ENCODE measurements at regions not wholly inside any gene's neighbourhood (a gene's known extent, or its start where the extent isn't known, plus 50 kb on each side); places are given as distances from the start of the nearest gene placed in this dataset.

- no peak for DNase-seq (ENCODE audit: low spot score)
These were observed 226.3 kb upstream of the ADGRL2 start for GRCh38 chr1:81574408-81574807.

DNA sequence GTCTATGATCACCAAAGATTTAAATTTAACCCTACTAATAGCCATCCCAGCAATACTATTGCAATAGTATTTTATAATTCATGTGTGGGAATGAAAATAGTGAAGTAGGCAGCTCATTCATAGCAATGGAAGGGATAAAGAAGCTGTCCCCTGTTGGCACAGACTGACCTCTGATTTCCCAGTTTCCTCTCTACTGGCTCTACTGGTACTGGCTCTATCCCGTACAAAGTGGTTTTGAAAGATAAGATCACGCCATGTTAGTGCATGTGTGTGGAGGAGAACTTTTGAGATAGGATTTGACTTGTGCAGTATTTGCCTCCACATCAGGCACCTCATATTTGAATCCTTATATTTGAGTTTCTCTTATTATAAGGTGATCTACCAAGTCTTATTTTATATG, 227.3 kb upstream of the ADGRL2 start:
- no peak for DNase-seq (ENCODE audit: low spot score)

GRCh38 chr1:81571946-81572345, 228.8 kb upstream of the ADGRL2 start:
- DNase-seq (ENCODE audit: low spot score), result no peak

- no peak for DNase-seq (ENCODE audit: low spot score)
These were observed 231.0 kb upstream of the ADGRL2 start for GRCh38 chr1:81569761-81570160.

DNA sequence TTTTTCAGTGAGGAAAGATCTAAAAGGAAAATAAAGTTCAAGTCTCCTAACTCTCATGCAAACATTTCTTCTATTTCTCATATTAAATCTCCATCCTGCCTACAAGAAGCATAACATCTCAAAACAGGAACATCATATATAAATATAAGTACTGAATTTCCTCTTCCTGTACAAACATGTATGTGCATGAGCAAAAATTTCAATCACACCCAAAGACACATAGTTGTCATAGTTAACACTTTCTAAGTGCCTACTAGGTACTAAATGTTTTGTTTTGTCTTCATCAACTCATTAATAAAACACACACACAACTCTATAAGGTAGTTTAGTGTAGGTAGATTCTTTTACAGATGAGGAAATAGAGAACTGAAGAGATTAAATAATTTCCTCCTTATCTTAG, 237.1 kb upstream of the ADGRL2 start:
- DNase-seq (ENCODE audit: low spot score), result no peak

GRCh38 chr1:81562934-81563333, 237.8 kb upstream of the ADGRL2 start:
- DNase-seq (ENCODE audit: low spot score), result no peak

- DNase-seq (ENCODE audit: low spot score), result no peak
These were observed 240.1 kb upstream of the ADGRL2 start for GRCh38 chr1:81560629-81561028.

- DNase-seq (ENCODE audit: low spot score), result peak; percentile 30
These were observed 240.9 kb upstream of the ADGRL2 start for GRCh38 chr1:81559662-81560350.

DNA sequence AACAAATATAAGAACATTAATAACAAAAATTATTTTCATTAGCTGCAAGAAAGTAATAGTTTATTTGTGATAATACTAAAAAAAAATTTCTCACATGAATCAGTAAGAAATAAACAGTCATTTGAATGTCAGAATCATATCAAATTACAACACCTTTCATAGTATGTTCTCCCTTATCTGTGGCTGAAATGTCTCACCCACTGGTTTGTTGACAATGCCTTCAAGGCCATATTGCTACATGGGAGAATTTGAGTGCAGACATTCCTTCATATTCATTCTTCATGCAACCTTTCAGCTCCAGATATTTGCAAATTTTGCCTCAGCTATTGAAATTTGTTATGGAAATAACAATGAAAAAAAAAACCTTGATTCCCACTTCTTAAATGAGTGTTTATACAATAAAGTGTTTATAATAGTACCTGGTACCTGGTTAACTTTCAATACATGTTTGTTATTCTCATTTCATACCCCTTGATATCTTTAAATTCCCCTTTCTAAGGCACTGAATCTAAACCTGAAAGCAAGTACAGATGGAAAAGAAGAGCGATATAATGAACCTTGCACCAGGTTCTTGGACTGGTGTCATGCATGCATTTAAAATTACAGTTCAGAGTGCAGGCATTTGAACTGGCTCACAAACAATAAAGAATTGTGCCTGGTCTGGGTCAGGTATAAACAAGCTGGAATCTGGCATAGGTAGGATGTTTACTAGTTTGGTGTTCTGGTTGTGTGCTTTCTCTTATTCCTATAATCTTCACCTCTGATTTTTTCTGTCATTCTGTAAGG, 242.2 kb upstream of the ADGRL2 start:
- DNase-seq (ENCODE audit: low spot score), result no peak

GRCh38 chr1:81556968-81557367, 243.8 kb upstream of the ADGRL2 start:
- no peak for DNase-seq (ENCODE audit: low spot score)

DNA sequence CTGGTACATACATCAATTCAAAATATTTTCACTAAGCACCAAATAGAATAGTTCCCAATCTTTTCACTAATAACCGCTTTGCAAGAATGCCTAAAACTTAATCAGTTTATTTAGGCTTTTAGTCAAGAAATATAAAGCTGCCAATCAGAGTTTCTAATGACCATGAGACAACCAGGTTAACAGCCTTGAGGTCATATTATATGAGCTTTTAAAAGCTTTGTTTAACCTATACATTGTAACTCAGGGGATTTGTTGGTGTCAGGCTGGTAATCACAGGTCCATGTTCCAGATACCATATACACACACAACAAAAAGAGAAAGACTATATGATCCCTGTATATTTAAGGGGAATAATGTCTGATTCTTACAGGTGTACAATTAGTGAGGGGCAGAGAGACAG, 246.2 kb upstream of the ADGRL2 start:
- no peak for DNase-seq (ENCODE audit: low spot score)

GRCh38 chr1:81554108-81554507, 246.6 kb upstream of the ADGRL2 start:
- no peak for DNase-seq (ENCODE audit: low spot score)

DNA sequence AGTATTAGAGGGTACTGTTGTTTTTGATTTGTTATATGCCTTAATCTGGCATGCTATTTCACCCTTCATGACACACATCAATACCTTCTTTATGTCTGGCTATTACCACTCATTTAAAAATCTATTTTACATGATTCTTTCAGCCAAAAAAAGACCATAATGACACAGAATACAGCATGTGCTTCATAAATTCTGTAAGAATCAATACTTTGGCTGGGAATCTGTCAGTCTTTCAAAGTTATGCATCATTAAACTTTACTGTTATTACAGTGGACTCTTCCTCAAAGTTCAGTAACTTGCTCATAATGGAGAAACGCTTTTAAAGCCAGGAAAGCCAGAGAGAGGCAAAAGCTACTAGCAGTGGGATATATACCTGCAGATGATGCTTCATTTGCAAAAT, 247.2 kb upstream of the ADGRL2 start:
- DNase-seq (ENCODE audit: low spot score), result no peak

GRCh38 chr1:81551946-81552345, 248.8 kb upstream of the ADGRL2 start:
- DNase-seq (ENCODE audit: low spot score), result no peak

DNA sequence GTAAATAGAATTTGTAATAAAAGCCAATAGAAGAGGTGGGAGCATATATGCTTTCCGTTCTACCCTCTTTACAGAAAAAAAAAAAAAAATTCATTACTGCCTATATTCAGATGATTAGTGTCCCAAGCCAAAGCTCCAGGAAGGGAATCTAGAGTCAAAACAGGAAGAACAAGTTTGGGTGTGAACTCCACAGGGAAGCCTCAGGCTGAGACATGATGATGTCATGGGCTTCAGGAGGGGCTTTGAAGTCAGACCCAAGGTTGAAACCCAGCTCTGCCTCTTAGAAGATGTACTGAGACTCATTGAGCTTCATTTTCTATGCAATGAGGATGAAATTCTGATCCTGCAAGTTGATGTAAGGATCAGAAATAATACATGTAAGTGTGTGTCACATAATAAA, 250.0 kb upstream of the ADGRL2 start:
- DNase-seq (ENCODE audit: low spot score), result no peak

- peak; percentile 43 for DNase-seq (ENCODE audit: low spot score)
These were observed 251.1 kb upstream of the ADGRL2 start for GRCh38 chr1:81549588-81550127.

DNA sequence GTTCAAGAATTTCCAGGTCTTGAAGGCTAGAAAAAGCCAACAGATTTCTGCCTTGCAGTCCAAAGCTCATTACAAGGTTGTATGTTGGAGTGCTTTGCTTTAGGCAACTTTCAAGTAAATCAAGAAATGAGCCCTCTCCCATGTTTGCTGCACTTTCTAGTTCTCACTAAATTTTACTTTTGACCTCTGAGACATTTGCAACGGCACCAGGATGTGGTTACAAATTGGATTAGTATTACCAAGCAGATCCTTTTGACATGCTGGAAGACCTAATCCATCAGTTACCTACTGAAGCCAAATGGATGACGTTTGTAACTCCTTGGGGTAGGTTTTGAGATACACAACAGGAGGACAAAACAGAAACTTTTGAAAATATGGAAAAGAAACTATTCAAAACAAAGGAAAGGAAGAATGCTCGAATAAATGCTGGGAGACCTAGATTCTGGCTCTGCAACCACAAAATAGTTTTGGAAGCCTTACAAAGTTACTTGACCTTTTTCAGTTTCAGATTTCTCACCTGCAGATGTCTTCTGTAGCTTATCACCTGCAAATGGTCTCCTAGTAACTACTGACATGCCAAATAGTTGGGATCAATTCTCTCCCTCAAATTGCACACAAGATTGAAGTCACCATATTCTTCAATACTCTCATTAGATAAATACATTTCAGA, 251.7 kb upstream of the ADGRL2 start:
- no peak for DNase-seq (ENCODE audit: low spot score)

GRCh38 chr1:81547912-81548303, 252.8 kb upstream of the ADGRL2 start:
- DNase-seq (ENCODE audit: low spot score), result no peak

GRCh38 chr1:81547261-81547911, 253.3 kb upstream of the ADGRL2 start:
- DNase-seq (ENCODE audit: low spot score), result no peak

GRCh38 chr1:81545734-81546133, 255.0 kb upstream of the ADGRL2 start:
- no peak for DNase-seq (ENCODE audit: low spot score)

DNA sequence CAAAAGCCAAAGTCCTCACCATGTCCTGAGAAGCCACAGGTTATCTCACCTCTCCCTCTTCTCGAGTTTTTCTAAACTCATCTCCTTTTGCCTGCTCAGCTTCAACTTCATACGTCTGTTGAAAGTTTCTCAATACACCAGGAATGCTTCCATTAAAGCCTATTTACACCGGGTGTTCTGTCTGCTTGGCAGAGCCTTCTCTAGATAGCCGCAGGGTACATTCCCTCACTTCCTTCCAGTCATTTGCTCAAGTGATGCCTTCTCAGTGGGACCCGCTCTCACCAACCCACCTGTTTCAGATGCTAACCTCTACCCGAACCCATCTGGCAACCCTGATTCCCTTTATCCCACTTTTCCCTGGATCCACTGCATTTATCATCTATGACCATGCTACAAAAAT, 257.0 kb upstream of the ADGRL2 start:
- DNase-seq (ENCODE audit: low spot score), result no peak

DNA sequence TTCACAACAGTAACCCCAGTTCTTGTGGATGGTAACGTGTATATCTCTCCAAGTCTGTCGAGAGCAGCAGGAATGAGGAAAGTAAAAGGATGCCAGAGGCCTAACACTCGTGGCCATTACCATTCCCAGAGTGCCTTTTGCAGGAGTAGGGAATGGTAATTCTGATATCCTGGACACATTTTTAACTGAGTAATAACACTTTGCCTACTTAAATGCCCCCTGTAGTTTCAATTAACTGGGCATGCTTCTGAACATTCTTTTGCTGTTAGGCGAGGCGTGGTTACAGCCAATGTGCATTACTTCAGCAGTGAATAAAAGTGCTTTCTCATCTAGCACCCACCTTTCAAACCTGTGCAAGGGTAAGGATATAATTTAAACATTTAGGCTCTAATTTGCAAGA, 258.5 kb upstream of the ADGRL2 start:
- DNase-seq (ENCODE audit: low spot score), result no peak
